Astrocyte of the spinal cord (primary cell): ENCODE measurements at regions not wholly inside any gene's neighbourhood (a gene's known extent, or its start where the extent isn't known, plus 50 kb on each side); places are given as distances from the start of the nearest gene placed in this dataset.

ENCODE experiments used
- DNase-seq: peaks from one replicate; pipeline ENCODE4 v3.0.0; 2011; ENCODE audit warnings: low read depth, low spot score
- H3K4me3 ChIP-seq: 2 replicates; pipeline ENCODE4 v1.5.1; 2011; ENCODE audit warnings: low read depth, mild to moderate bottlenecking, low read length, moderate library complexity
- in situ Hi-C: cut with HindIII; loops from 2 replicates; pipeline ENCODE4 v1.10.0; 2017; ENCODE audit warnings: low sequenced_read_pairs
- TF ChIP-seq, protein P1 (sequence below): IDR thresholded peaks from 2 replicates; pipeline ENCODE4 v1.5.1; 2012; ENCODE audit warnings: low read depth, mild to moderate bottlenecking, low read length, inconsistent platforms

DNA sequence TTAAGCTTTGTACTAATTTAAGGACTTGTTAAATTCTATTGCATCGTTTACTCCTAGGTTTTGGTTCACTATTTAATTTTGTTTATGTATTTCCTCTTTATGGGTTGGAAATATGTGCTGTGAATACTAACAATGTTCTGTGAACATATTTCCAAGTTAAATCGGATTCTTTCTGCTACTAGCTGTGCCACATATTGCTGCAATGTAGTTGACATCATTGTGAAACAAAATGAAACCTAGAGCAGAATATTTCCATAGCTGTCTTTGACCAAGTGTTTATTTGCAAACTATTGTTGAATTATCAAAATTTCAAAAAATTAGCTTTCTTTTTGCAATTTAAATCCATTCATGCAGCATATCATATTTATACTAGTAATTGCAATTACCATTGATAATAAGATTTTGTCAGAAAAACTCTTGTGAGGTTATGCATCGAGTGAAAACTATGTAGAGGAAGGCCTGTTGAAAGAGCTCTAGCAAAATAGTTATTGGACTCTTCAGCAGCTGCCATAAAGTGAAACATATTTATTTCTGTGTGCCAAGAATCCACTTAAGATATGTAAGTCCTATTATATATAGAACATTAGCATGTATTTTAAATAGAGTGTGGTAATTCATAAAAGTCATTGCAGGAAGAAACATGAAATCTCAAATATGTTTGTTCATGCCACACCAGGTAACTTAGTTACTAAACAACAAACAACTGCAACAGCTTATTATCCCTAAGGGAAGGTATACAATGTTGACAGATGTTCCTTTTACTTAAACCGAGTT lies 575.1 kb downstream of the SLITRK6 start:
- TF ChIP-seq, protein P1, sequence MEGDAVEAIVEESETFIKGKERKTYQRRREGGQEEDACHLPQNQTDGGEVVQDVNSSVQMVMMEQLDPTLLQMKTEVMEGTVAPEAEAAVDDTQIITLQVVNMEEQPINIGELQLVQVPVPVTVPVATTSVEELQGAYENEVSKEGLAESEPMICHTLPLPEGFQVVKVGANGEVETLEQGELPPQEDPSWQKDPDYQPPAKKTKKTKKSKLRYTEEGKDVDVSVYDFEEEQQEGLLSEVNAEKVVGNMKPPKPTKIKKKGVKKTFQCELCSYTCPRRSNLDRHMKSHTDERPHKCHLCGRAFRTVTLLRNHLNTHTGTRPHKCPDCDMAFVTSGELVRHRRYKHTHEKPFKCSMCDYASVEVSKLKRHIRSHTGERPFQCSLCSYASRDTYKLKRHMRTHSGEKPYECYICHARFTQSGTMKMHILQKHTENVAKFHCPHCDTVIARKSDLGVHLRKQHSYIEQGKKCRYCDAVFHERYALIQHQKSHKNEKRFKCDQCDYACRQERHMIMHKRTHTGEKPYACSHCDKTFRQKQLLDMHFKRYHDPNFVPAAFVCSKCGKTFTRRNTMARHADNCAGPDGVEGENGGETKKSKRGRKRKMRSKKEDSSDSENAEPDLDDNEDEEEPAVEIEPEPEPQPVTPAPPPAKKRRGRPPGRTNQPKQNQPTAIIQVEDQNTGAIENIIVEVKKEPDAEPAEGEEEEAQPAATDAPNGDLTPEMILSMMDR: no peak
- H3K4me3 ChIP-seq: no peak overlapping the region
- no peak for DNase-seq
- in situ Hi-C loops: no loop called here

GRCh38 chr13:85216576-85216975 lies 582.6 kb downstream of the SLITRK6 start:
- DNase-seq: no peak
- no peak overlapping the region for H3K4me3 ChIP-seq
- in situ Hi-C loops: no loop called here
- TF ChIP-seq, protein P1: no peak

GRCh38 chr13:85212692-85213091 lies 586.5 kb downstream of the SLITRK6 start:
- H3K4me3 ChIP-seq: no peak overlapping the region
- TF ChIP-seq, protein P1: no peak
- DNase-seq: no peak
- in situ Hi-C loops: no loop called here

GRCh38 chr13:85204668-85205344 lies 594.4 kb downstream of the SLITRK6 start:
- H3K4me3 ChIP-seq: no peak overlapping the region
- in situ Hi-C loops: no loop called here
- DNase-seq: no peak
- TF ChIP-seq, protein P1: no peak

DNA sequence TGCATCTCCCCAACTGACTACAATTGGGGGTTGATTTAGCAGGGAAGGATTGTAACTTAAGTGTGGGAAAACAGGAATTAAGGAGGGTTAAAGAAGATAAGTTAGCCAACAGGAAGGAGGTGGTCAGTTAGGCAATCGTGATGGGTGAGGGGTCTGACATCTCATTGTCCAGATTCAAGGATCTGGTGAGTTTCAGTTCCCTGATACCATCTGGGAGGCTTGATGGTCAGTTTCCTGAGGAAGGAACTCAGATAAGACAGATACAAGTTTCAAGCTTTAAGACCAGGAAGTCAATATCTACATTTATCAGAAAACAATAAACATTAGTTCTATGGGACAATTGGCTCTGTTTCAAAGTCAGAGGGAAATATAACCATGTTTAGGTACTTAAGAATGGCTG lies 601.8 kb downstream of the SLITRK6 start:
- DNase-seq: no peak
- in situ Hi-C loops: no loop called here
- TF ChIP-seq, protein P1: no peak
- no peak overlapping the region for H3K4me3 ChIP-seq

GRCh38 chr13:85194482-85194881 lies 604.7 kb downstream of the SLITRK6 start:
- no peak overlapping the region for H3K4me3 ChIP-seq
- TF ChIP-seq, protein P1: no peak
- in situ Hi-C loops: no loop called here
- DNase-seq: no peak
